Fibroblast of lung (primary cell): ENCODE measurements at regions not wholly inside any gene's neighbourhood (a gene's known extent, or its start where the extent isn't known, plus 50 kb on each side); places are given as distances from the start of the nearest gene placed in this dataset.

ENCODE experiments used
- CTCF ChIP-seq, 2 donors: IDR thresholded peaks in 1 of 2; conservative IDR thresholded peaks in 1 of 2; 1 replicate in 1 of 2; 2 replicates in 1 of 2; pipeline ENCODE4 v1.5.1; 2011 to 2012; ENCODE audit warnings: low read length in 2 of 2, control low read depth in 1 of 2, inconsistent platforms in 1 of 2, low read depth in 1 of 2, mild to moderate bottlenecking in 1 of 2
- EZH2 ChIP-seq: IDR thresholded peaks from 2 replicates; pipeline ENCODE4 v1.5.1; 2012; ENCODE audit warnings: low read length, control low read depth, mild to moderate bottlenecking; ENCODE audit errors: missing control alignments

GRCh38 chr5:6886866-6887265, 173.6 kb downstream of the TENT4A start:
- TF ChIP-seq EZH2 (no peak), CTCF (conservative IDR thresholded peaks at IDR 0.05 in 1 of 2, IDR thresholded peaks at IDR 0.05 in 1 of 2; ENCODE audit: low read depth in 1 of 2, low read length in 2 of 2) (no peak)
